ENCODE measurements at regions not wholly inside any gene's neighbourhood (a gene's known extent, or its start where the extent isn't known, plus 50 kb on each side); places are given as distances from the start of the nearest gene placed in this dataset.
A peak's percentile ranks its signal among the peaks of the same experiment; 100 is the strongest.

DNA sequence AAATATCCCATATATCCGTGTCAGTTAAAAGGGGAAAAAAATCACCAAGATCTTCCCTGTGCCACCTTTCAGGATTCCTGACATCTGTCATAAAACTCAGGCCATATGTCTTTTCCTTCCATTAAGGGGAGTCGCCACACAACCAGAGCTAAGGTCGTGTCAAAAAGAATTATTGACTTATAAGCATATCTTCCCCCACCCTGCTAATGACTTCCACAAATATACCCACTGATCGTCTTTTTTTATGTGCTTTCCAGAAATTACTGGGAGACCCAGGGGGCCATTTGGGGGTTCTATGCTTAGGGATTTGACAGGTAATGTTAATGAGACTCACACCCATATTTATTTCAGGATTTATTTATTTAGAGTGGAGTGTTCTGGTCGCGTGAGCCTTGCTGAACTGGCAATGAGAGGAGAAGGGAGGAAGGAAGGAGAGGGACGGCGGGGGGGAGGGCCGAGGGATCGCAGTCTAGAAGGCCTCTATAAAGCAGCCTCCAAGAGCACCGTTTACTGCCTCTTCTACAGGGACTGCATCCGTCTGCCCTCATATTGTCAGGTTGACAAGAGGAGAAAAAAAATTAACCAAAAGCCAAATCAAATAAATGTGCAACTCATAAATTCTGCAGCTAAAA, 135.7 kb upstream of the MGMT start:
- no peak for DNase-seq

DNA sequence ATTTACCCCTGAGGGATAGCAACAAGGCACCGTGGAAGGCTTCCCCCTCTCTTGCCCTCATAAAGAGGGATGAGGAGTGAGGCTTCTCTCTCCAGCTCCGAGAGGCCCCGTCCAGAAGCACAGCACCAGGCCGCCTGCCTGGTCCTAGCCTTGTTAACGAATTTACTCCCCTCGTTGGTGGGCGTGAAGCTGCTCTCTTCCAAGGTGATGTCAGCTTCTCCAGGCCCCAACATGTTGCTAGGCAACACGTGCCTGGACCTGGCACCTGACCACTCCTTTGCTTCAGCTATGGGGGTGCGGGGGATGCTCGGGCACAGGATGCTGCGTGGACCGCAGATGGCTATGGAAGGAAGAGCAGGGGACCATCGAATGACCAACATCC, 135.2 kb upstream of the MGMT start:
- no peak for DNase-seq

DNA sequence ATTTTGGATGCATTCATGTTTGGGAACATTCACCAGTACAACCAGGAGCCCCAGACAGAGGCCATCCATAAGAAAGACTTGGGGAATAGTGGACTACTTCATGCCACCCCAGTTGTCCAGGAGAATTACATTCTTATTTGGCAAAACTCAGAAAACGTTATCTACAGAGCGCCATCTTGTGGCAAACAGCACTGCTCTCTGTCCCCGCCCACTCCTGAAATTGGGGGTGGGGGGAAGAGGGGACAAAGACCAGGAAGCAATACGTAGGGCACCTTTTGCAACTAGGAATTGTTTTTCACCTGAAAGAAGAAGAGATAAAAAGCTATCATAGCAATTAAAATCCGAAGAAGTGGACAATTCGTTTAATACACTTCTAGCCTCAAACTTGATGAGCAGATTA, 134.6 kb upstream of the MGMT start:
- DNase-seq, result no peak

- no peak for DNase-seq
These were observed 133.3 kb upstream of the MGMT start for GRCh38 chr10:129333706-129334105.

DNA sequence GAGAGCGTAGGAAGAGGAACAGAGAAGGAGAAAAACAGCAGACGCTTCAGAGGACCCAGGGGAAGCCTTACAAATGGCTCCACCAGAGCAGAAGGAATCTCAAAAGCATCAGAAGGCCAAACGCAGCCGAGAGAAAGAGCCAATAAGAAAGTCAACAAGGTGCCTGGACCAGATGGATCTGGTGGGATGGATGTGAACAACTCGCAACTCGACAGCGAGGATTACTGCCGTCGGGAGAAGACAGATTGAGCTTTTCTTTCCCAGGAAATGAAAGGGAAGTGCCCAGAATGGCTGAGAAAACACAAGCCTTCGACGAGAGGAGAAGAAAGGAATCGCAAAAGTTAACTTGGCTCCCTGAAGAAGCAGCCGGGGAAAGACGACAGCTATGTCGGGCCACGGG, 132.8 kb upstream of the MGMT start:
- no peak for DNase-seq

DNA sequence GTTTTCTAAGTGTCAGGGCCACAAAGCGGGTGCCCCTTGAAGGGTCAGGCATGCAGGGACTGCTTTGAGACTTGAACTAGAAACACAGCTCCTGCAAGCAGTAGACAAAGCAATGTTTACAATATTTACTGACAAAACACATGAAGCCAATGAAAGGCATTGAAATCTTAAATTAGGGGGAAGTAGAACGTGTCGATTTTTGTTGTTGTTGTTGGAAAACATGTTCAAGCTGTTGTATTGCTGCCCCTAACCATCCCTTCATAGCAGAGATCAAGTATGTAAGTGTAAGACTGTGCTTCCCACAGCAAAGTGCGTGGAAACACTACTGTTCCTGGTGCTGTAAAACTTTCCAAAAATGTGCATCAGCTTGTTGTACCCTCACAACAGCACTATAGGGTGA, 131.6 kb upstream of the MGMT start:
- DNase-seq, result no peak

DNA sequence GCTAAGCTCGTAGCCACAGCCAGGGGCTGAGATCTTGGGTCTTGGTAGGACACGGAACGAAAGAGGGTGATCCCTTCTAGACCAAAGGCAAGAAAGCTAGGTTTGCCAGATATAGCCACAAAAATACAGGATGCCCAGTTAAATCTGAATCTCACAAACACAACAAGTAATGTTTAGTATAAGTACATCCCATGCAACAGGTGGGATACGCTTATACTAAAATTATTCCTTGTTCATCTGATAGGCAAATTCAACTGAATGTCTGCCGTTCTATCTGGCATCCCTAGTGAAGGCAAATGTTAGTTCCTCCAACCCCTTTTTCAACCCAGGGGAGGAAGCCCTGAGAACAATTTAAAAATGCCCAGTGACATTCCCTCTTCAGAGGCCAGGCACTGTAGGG, 131.1 kb upstream of the MGMT start:
- DNase-seq, result peak; percentile 41

- no peak for DNase-seq
These were observed 127.8 kb upstream of the MGMT start for GRCh38 chr10:129339191-129339590.

DNA sequence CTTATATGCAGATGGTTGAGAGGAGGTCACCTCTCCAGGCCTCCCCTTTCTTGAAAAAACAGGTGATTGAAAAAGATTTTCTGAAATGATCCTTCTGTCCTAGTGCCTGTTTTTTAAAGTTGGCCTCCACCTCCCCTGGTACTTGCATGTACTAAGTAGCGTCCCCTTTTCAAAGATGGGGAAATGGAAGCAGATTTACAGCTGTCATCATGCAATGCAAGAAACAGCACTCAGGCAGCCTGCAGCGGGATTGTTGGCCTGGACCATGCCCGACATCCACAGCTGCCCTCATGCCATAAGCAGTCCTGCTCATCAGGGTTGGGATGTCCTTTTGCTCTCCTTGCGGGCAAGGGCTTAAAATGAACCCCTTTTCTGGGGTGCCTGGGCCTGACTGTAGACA, 127.2 kb upstream of the MGMT start:
- DNase-seq, result no peak

DNA sequence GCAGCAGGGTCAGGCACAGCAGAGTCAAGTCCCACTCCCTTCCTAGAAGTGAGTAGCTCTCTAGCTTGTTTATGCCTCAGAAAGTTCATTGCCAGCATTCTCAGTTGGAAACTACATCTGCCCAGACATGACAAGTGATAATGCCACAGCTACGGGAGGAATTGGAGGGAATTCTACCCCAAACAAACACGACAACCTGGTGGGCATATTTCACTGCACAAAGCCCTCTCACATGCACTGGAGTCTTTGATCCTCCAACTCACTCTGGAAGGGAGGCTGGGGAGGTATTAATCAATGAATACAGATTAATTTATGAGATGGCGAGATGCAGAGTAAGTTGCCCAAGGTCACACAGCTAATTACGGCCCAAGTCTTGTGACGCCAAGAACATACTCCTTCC, 126.0 kb upstream of the MGMT start:
- DNase-seq, result no peak

- no peak for DNase-seq
These were observed 124.7 kb upstream of the MGMT start for GRCh38 chr10:129342385-129342784.

- DNase-seq, result no peak
These were observed 123.9 kb upstream of the MGMT start for GRCh38 chr10:129343141-129343540.

GRCh38 chr10:129344103-129344502, 122.9 kb upstream of the MGMT start:
- DNase-seq, result no peak

- no peak for DNase-seq
These were observed 122.2 kb upstream of the MGMT start for GRCh38 chr10:129344731-129345355.

GRCh38 chr10:129345763-129346162, 121.3 kb upstream of the MGMT start:
- DNase-seq, result no peak

GRCh38 chr10:129350690-129351089, 116.4 kb upstream of the MGMT start:
- DNase-seq, result no peak

DNA sequence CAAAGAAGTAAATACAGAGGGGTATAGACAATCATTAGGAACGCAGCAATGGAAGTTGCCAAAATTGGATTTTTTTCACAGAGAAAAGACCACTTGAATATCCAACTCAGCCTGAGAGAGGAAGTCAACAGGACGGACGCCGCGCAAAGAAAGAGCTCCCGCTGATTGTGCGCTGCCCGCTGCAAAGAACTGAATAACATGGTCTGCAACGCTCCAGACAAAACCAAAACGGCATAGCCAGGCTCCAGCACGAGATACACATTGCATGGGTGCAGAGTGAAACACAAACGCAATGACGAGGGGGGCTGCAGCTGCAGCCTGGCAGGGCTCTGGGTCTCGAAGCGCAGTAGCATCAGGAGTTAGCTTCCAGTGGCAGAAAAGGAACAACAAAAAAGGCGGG, 113.9 kb upstream of the MGMT start:
- no peak for DNase-seq

- no peak for DNase-seq
These were observed 107.0 kb upstream of the MGMT start for GRCh38 chr10:129360046-129360445.

- DNase-seq, result no peak
These were observed 105.2 kb upstream of the MGMT start for GRCh38 chr10:129361676-129362376.

- no peak for DNase-seq
These were observed 102.1 kb upstream of the MGMT start for GRCh38 chr10:129364949-129365348.

DNA sequence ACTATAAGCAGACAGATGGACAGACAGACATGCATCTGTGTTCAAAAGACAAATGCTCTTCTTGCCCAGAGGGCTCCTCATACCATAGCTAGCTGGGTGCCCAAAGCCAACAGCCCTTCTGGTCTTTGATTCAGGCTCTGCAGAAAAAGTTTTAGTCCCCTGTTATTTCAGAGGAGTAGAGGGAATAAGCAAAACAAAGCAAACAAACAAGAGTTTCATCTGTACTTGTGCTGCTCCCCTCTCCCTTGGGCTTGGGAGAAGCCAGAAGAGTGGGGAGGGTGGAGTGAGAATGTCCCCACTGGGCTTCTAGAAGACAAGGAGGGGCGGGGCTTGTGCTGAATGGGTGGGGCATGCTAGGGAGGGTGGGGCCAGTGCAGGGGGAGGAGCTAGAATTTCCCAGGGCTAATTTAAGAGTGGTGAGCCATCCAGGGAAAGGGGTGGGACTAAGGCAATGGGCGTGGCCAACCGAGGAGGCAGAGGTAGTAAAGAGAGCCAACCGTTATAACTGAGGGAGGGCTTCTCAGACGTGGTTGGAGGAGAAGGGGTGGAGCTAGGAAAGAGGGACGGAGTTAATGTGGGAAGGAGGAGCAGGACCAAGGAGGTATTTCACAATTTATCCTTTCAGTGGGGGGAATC, 101.2 kb upstream of the MGMT start:
- no peak for DNase-seq

GRCh38 chr10:129366450-129366849, 100.6 kb upstream of the MGMT start:
- DNase-seq, result no peak

DNA sequence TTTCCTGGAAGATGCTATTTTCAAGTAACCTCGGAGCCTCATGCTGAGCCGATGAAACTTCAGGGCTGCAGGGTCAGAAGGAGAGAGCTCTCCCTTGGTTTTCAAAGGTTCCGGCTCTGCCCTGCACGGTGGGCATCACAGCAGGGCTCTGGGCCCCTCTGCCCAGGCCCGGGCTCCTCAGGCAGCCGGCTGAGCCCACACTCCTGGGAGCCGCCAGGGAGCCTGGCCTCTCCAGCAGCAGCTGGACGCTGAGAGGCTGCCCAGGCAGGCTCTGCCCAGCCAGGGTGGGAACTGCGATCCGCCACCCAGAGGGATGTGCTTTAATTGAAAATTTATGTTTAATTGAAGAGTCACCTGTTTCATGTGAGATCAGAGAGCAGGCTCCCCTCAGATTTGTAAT, 97.5 kb upstream of the MGMT start:
- no peak for DNase-seq

- no peak for DNase-seq
These were observed 95.5 kb upstream of the MGMT start for GRCh38 chr10:129371541-129371940.
